C4-2B (cell line): ENCODE measurements at regions not wholly inside any gene's neighbourhood (a gene's known extent, or its start where the extent isn't known, plus 50 kb on each side); places are given as distances from the start of the nearest gene placed in this dataset.

Experiments used
- ZFX ChIP-seq: fragments of 450-650 bp; IDR thresholded peaks from 2 replicates; pipeline ENCODE4 v1.6.1; 2017
- TF ChIP-seq, protein P1 (sequence below): fragments of 450-650 bp; conservative IDR thresholded peaks from 2 replicates; pipeline ENCODE4 v1.5.1; 2017; ENCODE audit warnings: mild to moderate bottlenecking

DNA sequence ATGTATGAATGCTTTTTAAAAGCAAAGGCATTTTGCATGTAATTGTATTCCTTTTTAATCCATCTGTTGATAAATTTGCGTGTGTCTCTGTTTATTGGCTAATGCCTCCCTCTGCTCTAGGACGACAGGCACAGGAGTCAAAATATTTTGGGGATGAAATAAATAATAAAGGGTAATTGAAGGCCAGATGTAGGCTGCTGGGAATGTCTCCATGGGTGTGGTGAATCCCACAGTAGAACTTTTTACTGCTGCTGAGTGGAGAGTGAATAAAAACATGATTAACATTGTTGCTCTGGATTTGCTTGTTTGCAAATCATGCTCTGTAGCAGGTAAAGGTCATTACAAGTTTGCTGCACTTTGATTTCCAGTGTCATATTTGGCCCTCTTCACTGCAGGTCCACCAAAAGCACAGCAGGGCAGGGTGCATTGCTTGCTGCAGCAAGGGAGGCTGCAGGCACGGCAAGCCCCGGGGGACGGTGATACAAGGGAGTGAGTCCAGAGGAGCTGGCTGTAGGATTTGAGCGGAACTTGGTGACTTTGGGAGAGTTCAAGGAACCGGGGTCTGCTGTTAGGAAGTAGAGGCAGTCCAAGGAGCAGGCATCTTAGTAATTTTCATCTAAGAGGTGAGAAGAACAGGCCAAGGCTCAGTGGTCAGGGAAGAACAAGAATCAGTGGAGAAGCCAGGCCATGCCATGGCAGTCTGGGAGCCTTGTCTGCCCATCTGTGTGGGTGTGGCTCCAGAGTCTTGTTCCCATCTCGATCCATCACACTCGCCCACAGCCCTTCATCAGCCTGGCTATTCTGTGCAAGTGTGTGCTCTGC, 201.5 kb upstream of the RAB6C start:
- TF ChIP-seq, protein P1, sequence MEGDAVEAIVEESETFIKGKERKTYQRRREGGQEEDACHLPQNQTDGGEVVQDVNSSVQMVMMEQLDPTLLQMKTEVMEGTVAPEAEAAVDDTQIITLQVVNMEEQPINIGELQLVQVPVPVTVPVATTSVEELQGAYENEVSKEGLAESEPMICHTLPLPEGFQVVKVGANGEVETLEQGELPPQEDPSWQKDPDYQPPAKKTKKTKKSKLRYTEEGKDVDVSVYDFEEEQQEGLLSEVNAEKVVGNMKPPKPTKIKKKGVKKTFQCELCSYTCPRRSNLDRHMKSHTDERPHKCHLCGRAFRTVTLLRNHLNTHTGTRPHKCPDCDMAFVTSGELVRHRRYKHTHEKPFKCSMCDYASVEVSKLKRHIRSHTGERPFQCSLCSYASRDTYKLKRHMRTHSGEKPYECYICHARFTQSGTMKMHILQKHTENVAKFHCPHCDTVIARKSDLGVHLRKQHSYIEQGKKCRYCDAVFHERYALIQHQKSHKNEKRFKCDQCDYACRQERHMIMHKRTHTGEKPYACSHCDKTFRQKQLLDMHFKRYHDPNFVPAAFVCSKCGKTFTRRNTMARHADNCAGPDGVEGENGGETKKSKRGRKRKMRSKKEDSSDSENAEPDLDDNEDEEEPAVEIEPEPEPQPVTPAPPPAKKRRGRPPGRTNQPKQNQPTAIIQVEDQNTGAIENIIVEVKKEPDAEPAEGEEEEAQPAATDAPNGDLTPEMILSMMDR = no peak
- TF ChIP-seq ZFX = no peak
